K562 (cell line): ENCODE measurements at regions not wholly inside any gene's neighbourhood (a gene's known extent, or its start where the extent isn't known, plus 50 kb on each side); places are given as distances from the start of the nearest gene placed in this dataset.

ENCODE experiments used
- EGR1 ChIP-seq: fragments of 450-650 bp; conservative IDR thresholded peaks from 2 replicates; pipeline ENCODE4 v1.6.1; 2017; ENCODE audit warnings: mild to moderate bottlenecking
- FOSL1 ChIP-seq: fragments of 200-800 bp; sonication (Bioruptor generic); conservative IDR thresholded peaks from 2 replicates; pipeline ENCODE4 v1.6.1; 2016; ENCODE audit warnings: missing genetic modification characterization, missing compliant biosample characterization
- ZFX ChIP-seq: sonication (generic); formaldehyde crosslinking; IDR thresholded peaks from 2 replicates; pipeline ENCODE4 v1.8.0; 2022; ENCODE audit warnings: mild to moderate bottlenecking, missing genetic modification reagents, moderate library complexity
- ZNF512 ChIP-seq: IDR thresholded peaks from 2 replicates; pipeline ENCODE4 v1.6.1; 2016; ENCODE audit warnings: missing genetic modification characterization, missing compliant biosample characterization
- TF ChIP-seq, protein P1 (sequence below), 3 experiments: IDR thresholded peaks in 2 of 3; conservative IDR thresholded peaks in 1 of 3; 2 replicates each; pipeline ENCODE4 v1.5.1; 2011 to 2012; ENCODE audit warnings: low read length in 3 of 3, mild to moderate bottlenecking in 3 of 3, control low read depth in 2 of 3, improper control_type of control experiment in 1 of 3, inconsistent platforms in 1 of 3, low read depth in 1 of 3, mixed read lengths in 1 of 3, moderate library complexity in 1 of 3; ENCODE audit not compliant: insufficient read depth in 2 of 3
- TF ChIP-seq, protein P2 (sequence below): sonication (generic); formaldehyde crosslinking; IDR thresholded peaks from 2 replicates; pipeline ENCODE4 v1.8.0; 2022; ENCODE audit warnings: mild to moderate bottlenecking, missing genetic modification reagents

DNA sequence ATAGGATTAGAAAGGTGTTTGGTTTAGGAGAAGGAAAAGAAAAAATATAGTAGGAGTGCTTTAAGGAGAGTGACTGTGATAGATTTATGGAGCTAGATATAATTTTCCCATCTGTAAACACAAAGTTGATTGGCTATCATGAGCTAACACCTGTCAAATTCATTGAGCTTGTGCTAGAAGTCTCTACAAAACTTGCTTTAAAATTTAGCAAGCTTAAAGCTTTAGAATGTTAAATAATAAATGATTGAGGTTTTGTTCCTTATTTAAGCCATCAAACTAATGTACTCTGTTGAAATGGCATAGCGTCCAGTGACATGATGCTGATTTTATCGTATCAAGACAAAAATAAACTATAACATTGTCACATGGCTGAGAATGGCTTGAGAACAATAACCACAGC is 1497.4 kb upstream of the DDX18 start:
- TF ChIP-seq FOSL1 (tag) (no peak), EGR1 (no peak), ZNF512 (tag) (no peak), ZFX (CRISPR knock-in tag) (no peak)
- TF ChIP-seq, protein P1, sequence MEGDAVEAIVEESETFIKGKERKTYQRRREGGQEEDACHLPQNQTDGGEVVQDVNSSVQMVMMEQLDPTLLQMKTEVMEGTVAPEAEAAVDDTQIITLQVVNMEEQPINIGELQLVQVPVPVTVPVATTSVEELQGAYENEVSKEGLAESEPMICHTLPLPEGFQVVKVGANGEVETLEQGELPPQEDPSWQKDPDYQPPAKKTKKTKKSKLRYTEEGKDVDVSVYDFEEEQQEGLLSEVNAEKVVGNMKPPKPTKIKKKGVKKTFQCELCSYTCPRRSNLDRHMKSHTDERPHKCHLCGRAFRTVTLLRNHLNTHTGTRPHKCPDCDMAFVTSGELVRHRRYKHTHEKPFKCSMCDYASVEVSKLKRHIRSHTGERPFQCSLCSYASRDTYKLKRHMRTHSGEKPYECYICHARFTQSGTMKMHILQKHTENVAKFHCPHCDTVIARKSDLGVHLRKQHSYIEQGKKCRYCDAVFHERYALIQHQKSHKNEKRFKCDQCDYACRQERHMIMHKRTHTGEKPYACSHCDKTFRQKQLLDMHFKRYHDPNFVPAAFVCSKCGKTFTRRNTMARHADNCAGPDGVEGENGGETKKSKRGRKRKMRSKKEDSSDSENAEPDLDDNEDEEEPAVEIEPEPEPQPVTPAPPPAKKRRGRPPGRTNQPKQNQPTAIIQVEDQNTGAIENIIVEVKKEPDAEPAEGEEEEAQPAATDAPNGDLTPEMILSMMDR (IDR thresholded peaks at IDR 0.05 in 2 of 3, conservative IDR thresholded peaks at IDR 0.05 in 1 of 3; ENCODE audit: insufficient read depth in 2 of 3, low read depth in 1 of 3, low read length in 3 of 3), result no peak
- TF ChIP-seq, protein P2, sequence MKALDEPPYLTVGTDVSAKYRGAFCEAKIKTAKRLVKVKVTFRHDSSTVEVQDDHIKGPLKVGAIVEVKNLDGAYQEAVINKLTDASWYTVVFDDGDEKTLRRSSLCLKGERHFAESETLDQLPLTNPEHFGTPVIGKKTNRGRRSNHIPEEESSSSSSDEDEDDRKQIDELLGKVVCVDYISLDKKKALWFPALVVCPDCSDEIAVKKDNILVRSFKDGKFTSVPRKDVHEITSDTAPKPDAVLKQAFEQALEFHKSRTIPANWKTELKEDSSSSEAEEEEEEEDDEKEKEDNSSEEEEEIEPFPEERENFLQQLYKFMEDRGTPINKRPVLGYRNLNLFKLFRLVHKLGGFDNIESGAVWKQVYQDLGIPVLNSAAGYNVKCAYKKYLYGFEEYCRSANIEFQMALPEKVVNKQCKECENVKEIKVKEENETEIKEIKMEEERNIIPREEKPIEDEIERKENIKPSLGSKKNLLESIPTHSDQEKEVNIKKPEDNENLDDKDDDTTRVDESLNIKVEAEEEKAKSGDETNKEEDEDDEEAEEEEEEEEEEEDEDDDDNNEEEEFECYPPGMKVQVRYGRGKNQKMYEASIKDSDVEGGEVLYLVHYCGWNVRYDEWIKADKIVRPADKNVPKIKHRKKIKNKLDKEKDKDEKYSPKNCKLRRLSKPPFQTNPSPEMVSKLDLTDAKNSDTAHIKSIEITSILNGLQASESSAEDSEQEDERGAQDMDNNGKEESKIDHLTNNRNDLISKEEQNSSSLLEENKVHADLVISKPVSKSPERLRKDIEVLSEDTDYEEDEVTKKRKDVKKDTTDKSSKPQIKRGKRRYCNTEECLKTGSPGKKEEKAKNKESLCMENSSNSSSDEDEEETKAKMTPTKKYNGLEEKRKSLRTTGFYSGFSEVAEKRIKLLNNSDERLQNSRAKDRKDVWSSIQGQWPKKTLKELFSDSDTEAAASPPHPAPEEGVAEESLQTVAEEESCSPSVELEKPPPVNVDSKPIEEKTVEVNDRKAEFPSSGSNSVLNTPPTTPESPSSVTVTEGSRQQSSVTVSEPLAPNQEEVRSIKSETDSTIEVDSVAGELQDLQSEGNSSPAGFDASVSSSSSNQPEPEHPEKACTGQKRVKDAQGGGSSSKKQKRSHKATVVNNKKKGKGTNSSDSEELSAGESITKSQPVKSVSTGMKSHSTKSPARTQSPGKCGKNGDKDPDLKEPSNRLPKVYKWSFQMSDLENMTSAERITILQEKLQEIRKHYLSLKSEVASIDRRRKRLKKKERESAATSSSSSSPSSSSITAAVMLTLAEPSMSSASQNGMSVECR (CRISPR knock-in tag), result no peak
